ENCODE measurements at regions not wholly inside any gene's neighbourhood (a gene's known extent, or its start where the extent isn't known, plus 50 kb on each side); places are given as distances from the start of the nearest gene placed in this dataset.

DNA sequence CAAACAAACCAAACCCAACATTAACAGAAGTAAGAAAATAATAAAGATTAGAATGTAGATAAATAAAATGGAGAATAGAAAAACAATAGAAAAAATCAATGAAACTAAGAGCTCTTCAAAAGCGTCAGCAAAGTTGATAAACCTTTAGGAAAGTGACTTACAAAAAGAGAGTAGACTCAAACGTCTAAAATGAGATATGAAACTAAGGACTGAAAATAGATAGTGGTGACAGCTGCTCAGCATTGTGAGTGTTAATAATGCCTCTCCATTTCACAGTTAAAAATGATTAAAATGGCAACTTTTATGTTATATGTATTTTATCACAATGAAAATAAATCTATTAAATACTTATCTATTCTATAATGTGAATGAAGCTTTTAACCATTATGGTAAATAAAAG is 125.7 kb upstream of the CPXCR1 start:
- no peak for DNase-seq (ENCODE audit: low spot score, unreplicated experiment)
- TF ChIP-seq, protein P1, sequence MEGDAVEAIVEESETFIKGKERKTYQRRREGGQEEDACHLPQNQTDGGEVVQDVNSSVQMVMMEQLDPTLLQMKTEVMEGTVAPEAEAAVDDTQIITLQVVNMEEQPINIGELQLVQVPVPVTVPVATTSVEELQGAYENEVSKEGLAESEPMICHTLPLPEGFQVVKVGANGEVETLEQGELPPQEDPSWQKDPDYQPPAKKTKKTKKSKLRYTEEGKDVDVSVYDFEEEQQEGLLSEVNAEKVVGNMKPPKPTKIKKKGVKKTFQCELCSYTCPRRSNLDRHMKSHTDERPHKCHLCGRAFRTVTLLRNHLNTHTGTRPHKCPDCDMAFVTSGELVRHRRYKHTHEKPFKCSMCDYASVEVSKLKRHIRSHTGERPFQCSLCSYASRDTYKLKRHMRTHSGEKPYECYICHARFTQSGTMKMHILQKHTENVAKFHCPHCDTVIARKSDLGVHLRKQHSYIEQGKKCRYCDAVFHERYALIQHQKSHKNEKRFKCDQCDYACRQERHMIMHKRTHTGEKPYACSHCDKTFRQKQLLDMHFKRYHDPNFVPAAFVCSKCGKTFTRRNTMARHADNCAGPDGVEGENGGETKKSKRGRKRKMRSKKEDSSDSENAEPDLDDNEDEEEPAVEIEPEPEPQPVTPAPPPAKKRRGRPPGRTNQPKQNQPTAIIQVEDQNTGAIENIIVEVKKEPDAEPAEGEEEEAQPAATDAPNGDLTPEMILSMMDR (IDR thresholded peaks at IDR 0.05; ENCODE audit: unreplicated experiment), result no peak
- H3K36me3 Mint-ChIP-seq (ENCODE audit: insufficient read depth), result no peaks in the 10 kb centered on the region
- H3K4me3 Mint-ChIP-seq (ENCODE audit: low read depth), result no peak overlapping the region
- H3K27me3 Mint-ChIP-seq, result no peaks in the 10 kb centered on the region
- H3K9me3 Mint-ChIP-seq (ENCODE audit: low read depth), result peaks cover 12% of the 10 kb centered on the region
- no peaks in the 10 kb centered on the region for H3K4me1 Mint-ChIP-seq (ENCODE audit: low read depth)
- no peak overlapping the region for H3K27ac Mint-ChIP-seq

DNA sequence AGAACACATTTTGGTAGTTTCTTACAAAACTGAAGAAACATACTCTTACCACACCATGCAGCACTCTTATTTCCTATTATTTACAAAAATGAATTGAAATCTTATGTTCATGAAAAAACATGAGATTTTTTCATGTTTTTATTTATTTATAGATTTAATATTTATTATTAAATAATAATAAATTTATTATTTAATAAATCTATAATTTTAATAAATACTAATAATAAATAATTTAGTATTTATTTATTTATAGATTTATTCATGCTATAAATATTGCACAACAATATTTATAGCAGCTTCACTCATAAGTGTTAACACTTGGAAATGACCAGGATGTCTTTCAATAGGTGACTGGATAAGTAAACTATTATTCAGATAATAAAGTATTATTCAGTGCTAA is 91.6 kb upstream of the CPXCR1 start:
- Mint-ChIP-seq H3K4me3 (ENCODE audit: low read depth) (no peak overlapping the region), H3K36me3 (ENCODE audit: insufficient read depth) (no peaks in the 10 kb centered on the region), H3K27me3 (no peaks in the 10 kb centered on the region), H3K4me1 (ENCODE audit: low read depth) (no peaks in the 10 kb centered on the region), H3K9me3 (ENCODE audit: low read depth) (peaks cover 2% of the 10 kb centered on the region), H3K27ac (no peak overlapping the region)
- TF ChIP-seq, protein P1 (IDR thresholded peaks at IDR 0.05; ENCODE audit: unreplicated experiment), result no peak
- DNase-seq (ENCODE audit: low spot score, unreplicated experiment), result no peak

DNA sequence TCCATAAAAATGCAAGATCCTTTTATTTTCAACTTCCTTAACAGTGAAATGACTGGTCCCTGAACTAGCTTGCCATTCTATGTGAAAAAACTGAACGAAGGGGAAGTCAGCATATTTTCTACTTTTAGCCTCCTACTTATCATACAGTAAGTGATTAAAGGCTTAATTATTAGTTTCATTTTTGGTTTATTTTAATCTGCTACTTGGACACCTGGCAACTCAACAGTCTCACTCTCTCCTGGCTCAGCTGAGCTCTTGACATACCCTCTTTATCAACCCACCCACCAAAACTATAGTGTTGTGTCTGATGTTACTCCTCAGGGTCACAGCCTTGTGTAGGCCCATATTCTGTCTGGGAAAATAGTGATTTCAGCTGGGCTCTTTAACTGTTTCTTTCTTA is 86.2 kb upstream of the CPXCR1 start:
- H3K4me3 Mint-ChIP-seq (ENCODE audit: low read depth), result no peak overlapping the region
- no peaks in the 10 kb centered on the region for H3K27me3 Mint-ChIP-seq
- peaks cover 2% of the 10 kb centered on the region for H3K9me3 Mint-ChIP-seq (ENCODE audit: low read depth)
- H3K27ac Mint-ChIP-seq, result no peak overlapping the region
- DNase-seq (ENCODE audit: low spot score, unreplicated experiment), result no peak
- H3K36me3 Mint-ChIP-seq (ENCODE audit: insufficient read depth), result no peaks in the 10 kb centered on the region
- TF ChIP-seq, protein P1 (IDR thresholded peaks at IDR 0.05; ENCODE audit: unreplicated experiment), result no peak
- no peaks in the 10 kb centered on the region for H3K4me1 Mint-ChIP-seq (ENCODE audit: low read depth)

DNA sequence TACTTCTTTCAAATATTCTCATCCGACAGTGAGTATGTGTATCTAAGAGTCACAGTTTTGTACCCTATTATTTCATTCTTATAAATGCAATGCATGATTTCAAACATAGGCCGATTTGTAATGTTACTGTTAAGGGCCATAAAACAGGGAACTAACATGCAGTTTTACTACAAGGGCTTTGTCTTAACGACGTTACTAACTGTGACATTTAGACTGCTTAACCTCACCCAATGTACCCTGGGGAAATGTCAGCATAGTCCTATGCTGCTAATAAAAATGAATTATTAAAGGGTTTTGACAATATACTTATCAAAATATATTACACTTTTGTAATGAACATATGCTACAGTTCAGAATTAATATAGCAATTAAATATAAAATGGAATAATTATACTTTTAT is 74.8 kb upstream of the CPXCR1 start:
- no peak overlapping the region for H3K4me3 Mint-ChIP-seq (ENCODE audit: low read depth)
- H3K36me3 Mint-ChIP-seq (ENCODE audit: insufficient read depth), result no peaks in the 10 kb centered on the region
- no peaks in the 10 kb centered on the region for H3K27me3 Mint-ChIP-seq
- H3K9me3 Mint-ChIP-seq (ENCODE audit: low read depth), result peaks cover 3% of the 10 kb centered on the region
- H3K4me1 Mint-ChIP-seq (ENCODE audit: low read depth), result no peaks in the 10 kb centered on the region
- TF ChIP-seq, protein P1 (IDR thresholded peaks at IDR 0.05; ENCODE audit: unreplicated experiment), result no peak
- no peak for DNase-seq (ENCODE audit: low spot score, unreplicated experiment)
- H3K27ac Mint-ChIP-seq, result no peak overlapping the region
